SJCRH30 (cell line): ENCODE measurements at regions not wholly inside any gene's neighbourhood (a gene's known extent, or its start where the extent isn't known, plus 50 kb on each side); places are given as distances from the start of the nearest gene placed in this dataset.

Experiments
- DNase-seq, 2 experiments: peaks; one replicate each; pipeline ENCODE4 v3.0.0-alpha.2; 2015 to 2020
- H3K27ac ChIP-seq: fragments of 250-450 bp; sonication (Bioruptor Pico); 2 replicates; pipeline ENCODE4 v1.5.1; 2020; ENCODE audit warnings: mild to moderate bottlenecking, moderate library complexity
- H3K27me3 ChIP-seq: fragments of 250-450 bp; sonication (Bioruptor Pico); 2 replicates; pipeline ENCODE4 v1.5.1; 2020; ENCODE audit warnings: mild to moderate bottlenecking, moderate library complexity
- H3K36me3 ChIP-seq: fragments of 250-450 bp; sonication (Bioruptor Pico); 2 replicates; pipeline ENCODE4 v1.5.1; 2020; ENCODE audit warnings: mild to moderate bottlenecking, moderate library complexity
- H3K4me1 ChIP-seq: fragments of 250-450 bp; sonication (Bioruptor Pico); 2 replicates; pipeline ENCODE4 v1.5.1; 2020; ENCODE audit warnings: mild to moderate bottlenecking, moderate library complexity
- H3K4me3 ChIP-seq: fragments of 250-450 bp; sonication (Bioruptor Pico); 2 replicates; pipeline ENCODE4 v1.5.1; 2020; ENCODE audit warnings: mild to moderate bottlenecking, moderate library complexity
- H3K9me3 ChIP-seq: fragments of 250-450 bp; sonication (Bioruptor Pico); replicated peaks from 2 replicates; pipeline ENCODE4 v1.5.1; 2020; ENCODE audit warnings: mild to moderate bottlenecking, moderate library complexity

GRCh38 chr12:124455336-124455735 is 112.1 kb downstream of the NCOR2 start:
- H3K36me3 ChIP-seq = peaks cover 21% of the 10 kb centered on the region

GRCh38 chr12:124454735-124455134 is 112.7 kb downstream of the NCOR2 start:
- no peaks in the 10 kb centered on the region for H3K27me3 ChIP-seq
- H3K4me1 ChIP-seq = peaks cover 34% of the 10 kb centered on the region
- no peak for DNase-seq

More at GRCh38 chr12:124455336-124455735, 112.1 kb downstream of the NCOR2 start:
- Histone ChIP-seq H3K9me3 (no peaks in the 10 kb centered on the region), H3K27ac (no peak overlapping the region), H3K4me1 (peaks cover 34% of the 10 kb centered on the region), H3K27me3 (no peaks in the 10 kb centered on the region), H3K4me3 (no peak overlapping the region)
- DNase-seq = no peak

DNA sequence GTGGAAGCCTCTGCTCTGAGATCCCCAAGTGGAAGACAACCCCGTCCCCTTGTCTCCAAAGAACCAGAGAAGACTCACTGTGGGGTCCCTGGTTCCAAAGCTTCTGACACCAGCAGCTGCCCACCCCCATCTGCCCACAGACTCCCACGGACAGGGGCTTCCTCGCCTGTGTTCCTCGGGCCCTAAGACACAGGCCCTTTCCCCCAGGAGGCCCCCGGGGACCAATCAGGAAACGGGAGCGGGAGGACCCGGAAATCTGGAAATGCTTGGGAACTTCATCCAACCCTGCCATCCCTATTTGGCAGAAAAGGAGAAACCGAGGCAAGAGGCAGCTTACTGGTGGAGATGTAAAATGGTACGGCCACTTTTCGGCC is 113.1 kb downstream of the NCOR2 start:
- no peaks in the 10 kb centered on the region for H3K9me3 ChIP-seq
- no peak overlapping the region; the same call in 1 of the 2 replicates for H3K27ac ChIP-seq
- H3K27me3 ChIP-seq = no peaks in the 10 kb centered on the region
- H3K4me1 ChIP-seq = peaks cover 34% of the 10 kb centered on the region
- H3K4me3 ChIP-seq = no peak overlapping the region
- peaks cover 11% of the 10 kb centered on the region for H3K36me3 ChIP-seq
- no peak for DNase-seq

More at GRCh38 chr12:124454735-124455134, 112.7 kb downstream of the NCOR2 start:
- H3K9me3 ChIP-seq = no peaks in the 10 kb centered on the region
- no peak overlapping the region for H3K4me3 ChIP-seq
- H3K36me3 ChIP-seq = peaks cover 15% of the 10 kb centered on the region
- no peak overlapping the region for H3K27ac ChIP-seq

DNA sequence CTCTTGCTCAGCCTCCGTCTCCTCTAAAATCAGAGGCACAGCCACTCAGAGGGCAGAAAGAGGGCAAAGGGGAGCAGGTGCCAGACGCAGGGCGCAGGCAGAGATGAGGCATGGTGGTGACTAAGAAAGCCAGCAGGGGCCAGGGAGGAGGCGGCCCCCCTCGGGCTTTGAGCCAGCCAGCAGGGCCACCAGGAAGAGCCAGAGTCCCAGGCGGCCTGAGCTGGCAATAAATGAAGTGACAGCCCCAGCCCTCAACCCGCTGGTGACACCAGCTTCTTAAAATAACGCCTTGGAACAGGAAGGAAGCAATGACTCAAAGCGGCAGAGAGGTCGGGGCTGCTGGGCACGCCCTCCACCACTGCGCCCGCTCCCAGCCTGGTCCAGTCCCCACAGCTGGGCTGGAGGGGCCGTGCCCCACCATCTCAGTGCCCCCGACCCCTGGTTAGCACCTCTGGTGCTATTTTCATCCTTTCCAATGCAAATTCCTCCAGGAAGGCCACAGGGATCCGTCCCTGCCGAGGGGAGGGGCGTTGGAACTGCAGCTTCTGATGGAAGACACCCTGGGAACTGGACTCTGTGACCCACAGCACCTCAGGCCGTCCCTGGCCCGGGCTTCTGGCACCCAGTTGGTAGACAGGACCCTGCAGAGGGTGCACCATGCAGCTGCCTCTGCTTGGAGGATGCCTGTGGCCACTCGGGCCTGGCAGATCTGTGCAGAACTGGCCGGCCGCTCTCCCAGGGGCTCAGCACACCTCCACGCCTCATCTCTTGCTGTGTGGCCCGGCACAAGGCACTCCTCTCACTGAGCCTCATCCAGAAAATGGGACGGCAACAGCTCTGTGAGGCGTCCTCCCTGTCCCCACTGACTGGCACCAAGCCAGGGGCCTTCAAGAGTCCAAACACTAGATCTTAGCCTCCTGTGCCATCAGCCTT is 113.7 kb downstream of the NCOR2 start:
- peaks cover 34% of the 10 kb centered on the region for H3K4me1 ChIP-seq
- peak; percentile 71 to 72 for DNase-seq
- H3K27ac ChIP-seq = peak overlapping the region; percentile 83
- no peak overlapping the region for H3K4me3 ChIP-seq
- peaks cover 4% of the 10 kb centered on the region for H3K36me3 ChIP-seq
- H3K9me3 ChIP-seq = no peaks in the 10 kb centered on the region
- no peaks in the 10 kb centered on the region for H3K27me3 ChIP-seq

- DNase-seq = peak; percentile 47 to 64
- Histone ChIP-seq H3K9me3 (no peaks in the 10 kb centered on the region), H3K27me3 (no peaks in the 10 kb centered on the region), H3K36me3 (peaks cover 4% of the 10 kb centered on the region; the same call in 1 of the 2 replicates), H3K27ac (peak overlapping the region; percentile 83), H3K4me1 (peaks cover 34% of the 10 kb centered on the region), H3K4me3 (no peak overlapping the region)
Observed at GRCh38 chr12:124452576-124453331, 114.7 kb downstream of the NCOR2 start.

DNA sequence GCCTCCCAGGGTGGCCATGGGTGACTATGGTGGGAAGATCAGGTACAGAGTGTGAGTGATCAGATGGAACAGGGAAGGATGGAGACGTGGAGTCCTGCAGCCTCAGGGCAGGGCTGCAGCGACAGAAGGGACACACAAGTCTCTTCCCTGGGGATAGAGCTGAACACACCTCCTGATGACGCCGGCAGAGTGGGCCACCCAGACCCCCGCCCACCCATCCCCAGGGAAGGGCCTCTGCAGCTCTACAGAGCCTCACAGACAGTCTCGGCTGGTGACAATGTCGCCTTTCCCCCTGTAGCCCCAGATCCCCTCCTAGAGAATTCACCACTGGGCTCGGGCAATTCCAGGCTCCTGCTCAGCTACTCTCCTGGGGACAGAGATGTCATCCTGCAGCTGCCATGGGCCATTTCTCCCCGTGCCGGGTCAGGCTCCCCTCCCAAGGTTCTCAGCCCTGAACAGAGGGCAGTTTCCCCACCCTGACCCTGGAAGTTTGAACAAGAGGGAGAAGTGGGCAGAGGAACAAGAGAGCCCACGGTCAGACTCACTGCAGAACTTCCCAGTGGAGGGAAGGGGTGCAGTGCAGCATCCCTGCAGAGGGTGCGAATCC is 115.7 kb downstream of the NCOR2 start:
- Histone ChIP-seq H3K36me3 (peaks cover 5% of the 10 kb centered on the region; the same call in 1 of the 2 replicates), H3K9me3 (no peaks in the 10 kb centered on the region), H3K4me3 (no peak overlapping the region), H3K27ac (no peak overlapping the region), H3K27me3 (no peaks in the 10 kb centered on the region), H3K4me1 (peaks cover 35% of the 10 kb centered on the region)
- DNase-seq = no peak

DNA sequence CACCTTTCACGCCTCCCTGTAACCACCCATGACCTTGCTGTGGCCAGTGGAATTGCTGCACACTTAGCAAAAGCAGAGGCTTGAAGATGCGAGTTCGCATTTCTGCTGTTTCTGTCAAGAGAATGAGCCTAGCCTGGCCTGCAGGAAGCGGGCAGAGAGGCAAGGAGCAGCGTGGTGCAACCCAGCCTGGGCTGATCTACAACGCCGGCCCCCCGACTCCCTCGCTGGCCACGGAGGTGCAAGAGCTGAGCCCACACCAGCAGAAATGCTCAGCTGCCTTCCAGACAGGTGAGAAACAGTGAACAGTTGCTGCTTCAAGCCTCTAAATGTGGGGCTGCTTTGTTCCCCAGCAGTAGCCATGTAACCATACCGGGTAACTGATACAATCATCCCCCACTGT is 116.4 kb downstream of the NCOR2 start:
- no peak overlapping the region for H3K4me3 ChIP-seq
- DNase-seq = no peak
- no peaks in the 10 kb centered on the region for H3K9me3 ChIP-seq
- no peak overlapping the region for H3K27ac ChIP-seq
- no peaks in the 10 kb centered on the region for H3K27me3 ChIP-seq
- peaks cover 42% of the 10 kb centered on the region for H3K4me1 ChIP-seq
- peaks cover 6% of the 10 kb centered on the region; the same call in 1 of the 2 replicates for H3K36me3 ChIP-seq

DNA sequence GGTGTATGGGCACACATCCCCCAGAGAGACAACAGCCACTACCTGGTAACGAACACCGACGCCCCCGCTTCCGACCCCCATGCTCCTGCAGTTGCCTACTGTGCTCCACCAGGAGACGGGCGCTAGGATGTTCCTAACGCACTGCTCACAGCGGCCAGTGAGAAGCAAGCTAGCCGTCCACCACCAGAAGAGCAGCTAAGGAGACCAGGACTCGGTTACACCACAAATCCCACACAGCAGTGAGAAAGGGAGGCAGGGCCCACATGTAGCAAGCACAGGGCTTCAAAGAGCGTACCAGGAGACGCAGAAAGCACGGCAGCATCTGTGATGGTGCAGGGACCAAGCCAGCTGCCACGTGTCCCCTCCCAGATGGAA is 117.0 kb downstream of the NCOR2 start:
- Histone ChIP-seq H3K36me3 (peaks cover 3% of the 10 kb centered on the region; the same call in 1 of the 2 replicates), H3K4me1 (peaks cover 47% of the 10 kb centered on the region), H3K27me3 (no peaks in the 10 kb centered on the region), H3K27ac (no peak overlapping the region), H3K4me3 (no peak overlapping the region), H3K9me3 (no peaks in the 10 kb centered on the region)
- no peak for DNase-seq

DNA sequence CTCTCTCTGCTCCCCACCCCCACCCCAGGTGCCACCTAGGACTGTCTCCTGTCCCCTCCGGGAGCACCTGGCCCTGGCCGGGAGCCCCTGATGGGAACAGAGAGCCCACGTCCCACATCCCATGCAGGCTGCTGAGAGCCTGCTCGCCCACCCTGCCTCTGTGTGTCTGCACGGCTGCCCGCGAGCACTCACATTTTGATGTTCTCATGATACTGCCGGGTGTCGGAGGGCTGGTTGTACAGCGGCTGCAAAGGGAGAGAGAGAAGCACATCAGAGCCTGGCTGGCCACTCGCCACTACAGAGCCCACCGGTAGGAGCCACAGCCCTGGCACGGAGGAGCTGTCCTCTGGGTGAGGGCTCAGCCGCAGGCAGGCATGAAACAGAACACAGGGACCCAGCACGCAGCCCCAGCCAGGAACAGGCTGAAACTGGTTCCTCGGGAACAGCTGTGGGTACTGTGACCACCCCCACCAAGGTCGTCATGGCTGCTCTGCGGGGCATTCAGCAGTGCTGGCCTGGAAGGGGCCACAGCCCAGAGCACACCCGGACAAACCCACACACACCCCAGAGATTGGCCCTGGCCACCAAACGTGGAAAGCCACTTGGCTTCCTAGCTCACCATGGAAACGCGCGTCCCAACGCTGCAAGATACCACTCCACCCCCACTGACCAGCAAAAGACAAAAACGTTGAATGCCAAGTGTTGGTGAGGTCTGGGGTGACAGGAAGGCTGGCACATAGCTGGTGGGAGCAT is 117.6 kb downstream of the NCOR2 start:
- Histone ChIP-seq H3K4me3 (no peak overlapping the region), H3K9me3 (no peaks in the 10 kb centered on the region), H3K27me3 (no peaks in the 10 kb centered on the region), H3K4me1 (peaks cover 45% of the 10 kb centered on the region), H3K27ac (no peak overlapping the region), H3K36me3 (peaks cover 3% of the 10 kb centered on the region; the same call in 1 of the 2 replicates)
- DNase-seq = no peak

GRCh38 chr12:124448955-124449622 is 118.3 kb downstream of the NCOR2 start:
- no peak for DNase-seq
- H3K4me3 ChIP-seq = no peak overlapping the region
- no peaks in the 10 kb centered on the region for H3K27me3 ChIP-seq
- H3K36me3 ChIP-seq = peaks cover 10% of the 10 kb centered on the region
- H3K9me3 ChIP-seq = no peaks in the 10 kb centered on the region
- no peak overlapping the region for H3K27ac ChIP-seq
- peaks cover 48% of the 10 kb centered on the region for H3K4me1 ChIP-seq

GRCh38 chr12:124448241-124448954 is 119.0 kb downstream of the NCOR2 start:
- no peaks in the 10 kb centered on the region for H3K9me3 ChIP-seq
- H3K36me3 ChIP-seq = peaks cover 17% of the 10 kb centered on the region
- H3K4me1 ChIP-seq = peaks cover 41% of the 10 kb centered on the region
- no peak for DNase-seq
- H3K27me3 ChIP-seq = no peaks in the 10 kb centered on the region
- no peak overlapping the region for H3K27ac ChIP-seq
- H3K4me3 ChIP-seq = no peak overlapping the region

- Histone ChIP-seq H3K9me3 (no peaks in the 10 kb centered on the region), H3K36me3 (peaks cover 28% of the 10 kb centered on the region), H3K4me1 (peaks cover 31% of the 10 kb centered on the region), H3K27me3 (no peaks in the 10 kb centered on the region), H3K4me3 (no peak overlapping the region), H3K27ac (peak overlapping the region; percentile 79)
- DNase-seq = no peak
Observed at GRCh38 chr12:124446364-124446763, 121.0 kb downstream of the NCOR2 start.

GRCh38 chr12:124445826-124446225 is 121.6 kb downstream of the NCOR2 start:
- H3K27me3 ChIP-seq = no peaks in the 10 kb centered on the region
- DNase-seq = no peak
- H3K9me3 ChIP-seq = no peaks in the 10 kb centered on the region
- no peak overlapping the region for H3K4me3 ChIP-seq
- H3K27ac ChIP-seq = peak overlapping the region; percentile 79
- peaks cover 32% of the 10 kb centered on the region for H3K36me3 ChIP-seq
- H3K4me1 ChIP-seq = peaks cover 32% of the 10 kb centered on the region
